Cardiac fibroblast (primary cell): ENCODE measurements at regions not wholly inside any gene's neighbourhood (a gene's known extent, or its start where the extent isn't known, plus 50 kb on each side); places are given as distances from the start of the nearest gene placed in this dataset.

ENCODE experiments used
- DNase-seq, 2 donors: peaks; one replicate each; pipeline versions ENCODE4 v3.0.0 to v3.0.0-alpha.2; 2010; ENCODE audit warnings: low read depth in 2 of 2
- H3K4me3 ChIP-seq, 2 donors: replicated peaks in 1 of 2; 1 replicate in 1 of 2; 2 replicates in 1 of 2; pipeline ENCODE4 v1.5.1; 2011; ENCODE audit warnings: low read depth in 2 of 2, low read length in 2 of 2, mild to moderate bottlenecking in 2 of 2, moderate library complexity in 1 of 2
- CTCF ChIP-seq: IDR thresholded peaks from one replicate; pipeline ENCODE4 v1.5.1; 2011; ENCODE audit warnings: low read depth, mild to moderate bottlenecking, low read length, inconsistent platforms

- TF ChIP-seq CTCF: no peak
- H3K4me3 ChIP-seq: no peak overlapping the region
These were observed 78.0 kb upstream of the MDM1 start for GRCh38 chr12:68410018-68410660.

GRCh38 chr12:68411371-68411770 lies 79.2 kb upstream of the MDM1 start:
- DNase-seq: no peak
- TF ChIP-seq CTCF: no peak
- H3K4me3 ChIP-seq: no peak overlapping the region

More at GRCh38 chr12:68410018-68410660, 78.0 kb upstream of the MDM1 start:
- no peak for DNase-seq

- no peak for DNase-seq
- no peak for TF ChIP-seq CTCF
- H3K4me3 ChIP-seq: no peak overlapping the region
These were observed 82.8 kb upstream of the MDM1 start for GRCh38 chr12:68414988-68415387.

GRCh38 chr12:68416350-68416749 lies 84.2 kb upstream of the MDM1 start:
- no peak for TF ChIP-seq CTCF
- no peak overlapping the region for H3K4me3 ChIP-seq
- DNase-seq: no peak

GRCh38 chr12:68416826-68417225 lies 84.7 kb upstream of the MDM1 start:
- TF ChIP-seq CTCF: no peak
- DNase-seq: peak in 1 of 2 donors; percentile 22
- no peak overlapping the region for H3K4me3 ChIP-seq

- TF ChIP-seq CTCF: no peak
- DNase-seq: no peak
- H3K4me3 ChIP-seq: no peak overlapping the region
These were observed 85.9 kb upstream of the MDM1 start for GRCh38 chr12:68418137-68418460.
